GM21529 (cell line): ENCODE measurements at regions not wholly inside any gene's neighbourhood (a gene's known extent, or its start where the extent isn't known, plus 50 kb on each side); places are given as distances from the start of the nearest gene placed in this dataset.

Source experiments
- ATAC-seq: cut with Tn5 transposase; IDR thresholded peaks from one replicate; pipeline ENCODE4 v1.9.1; 2021; ENCODE audit not compliant: unreplicated experiment

DNA sequence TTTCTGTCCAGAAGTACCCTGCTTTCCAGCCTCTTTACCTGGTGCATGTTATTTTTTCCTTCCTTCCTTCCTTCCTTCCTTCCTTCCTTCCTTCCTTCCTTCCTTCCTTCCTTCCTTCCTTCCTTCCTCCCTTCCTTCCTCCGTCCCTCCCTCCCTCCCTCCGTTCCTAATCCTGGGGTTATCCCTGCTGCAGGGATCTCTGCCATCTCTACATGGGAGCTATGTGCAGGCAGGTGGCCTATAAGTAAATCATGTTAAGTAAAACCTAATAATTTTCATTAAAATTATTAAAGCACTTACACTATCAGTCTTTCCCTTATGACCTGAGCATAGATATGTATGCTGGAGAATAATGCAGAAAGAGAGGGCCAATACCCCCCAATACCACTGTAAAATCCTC is 351.9 kb downstream of the ZSWIM6 start:
- ATAC-seq: no peak

DNA sequence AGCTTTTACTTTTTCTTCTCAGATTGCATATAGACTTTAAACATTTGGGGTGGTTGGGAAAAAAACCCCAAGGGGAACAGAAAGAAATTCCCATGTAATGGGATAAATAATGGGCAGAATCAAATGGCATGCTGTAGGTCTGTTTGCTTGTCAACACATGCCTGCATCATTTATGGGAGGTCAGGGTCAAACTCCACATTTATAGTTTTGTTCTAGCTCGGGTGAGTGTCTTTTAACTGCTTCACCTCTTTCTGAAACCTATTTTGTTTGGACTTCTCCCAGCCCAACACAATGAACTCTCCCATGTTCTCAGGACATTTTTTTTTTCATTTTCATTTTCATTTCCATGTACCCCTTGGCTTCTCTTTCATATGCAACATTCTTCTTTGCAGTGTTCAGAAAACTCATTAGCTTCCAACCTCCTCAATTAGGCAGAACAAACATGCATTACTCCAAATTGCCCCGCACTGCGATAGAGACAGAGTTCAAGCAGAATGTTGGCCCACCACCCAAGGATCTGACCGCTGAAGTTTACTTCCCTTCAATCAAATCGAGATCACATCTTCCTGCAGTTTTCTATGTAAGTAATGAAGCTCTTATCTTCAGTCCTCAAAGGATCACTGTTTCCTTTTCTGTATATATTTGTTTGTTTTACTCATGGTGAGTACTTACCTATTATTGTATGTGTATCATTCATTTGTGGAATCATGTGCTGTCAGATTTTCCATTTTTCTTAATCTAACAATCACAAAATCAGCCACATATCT is 354.6 kb downstream of the ZSWIM6 start:
- ATAC-seq: no peak

DNA sequence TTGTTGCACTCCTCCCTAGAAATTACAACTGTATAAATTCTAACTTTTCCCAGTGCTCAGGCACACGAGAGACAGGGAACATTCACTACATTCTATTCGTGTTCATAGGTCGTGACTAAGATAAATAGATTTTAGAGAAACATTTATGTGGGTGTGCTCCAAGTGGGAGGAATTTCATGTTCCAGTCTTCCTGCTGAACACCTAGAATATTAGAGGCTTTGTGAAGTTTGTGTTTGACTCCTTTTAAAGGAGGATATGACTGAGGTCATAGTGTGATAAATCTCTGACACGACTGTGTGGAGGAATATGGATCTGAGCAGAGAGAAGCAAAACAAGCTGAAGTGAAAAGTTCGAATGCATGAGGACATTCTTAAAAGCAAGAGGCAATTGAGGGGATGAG is 355.3 kb downstream of the ZSWIM6 start:
- ATAC-seq: no peak

DNA sequence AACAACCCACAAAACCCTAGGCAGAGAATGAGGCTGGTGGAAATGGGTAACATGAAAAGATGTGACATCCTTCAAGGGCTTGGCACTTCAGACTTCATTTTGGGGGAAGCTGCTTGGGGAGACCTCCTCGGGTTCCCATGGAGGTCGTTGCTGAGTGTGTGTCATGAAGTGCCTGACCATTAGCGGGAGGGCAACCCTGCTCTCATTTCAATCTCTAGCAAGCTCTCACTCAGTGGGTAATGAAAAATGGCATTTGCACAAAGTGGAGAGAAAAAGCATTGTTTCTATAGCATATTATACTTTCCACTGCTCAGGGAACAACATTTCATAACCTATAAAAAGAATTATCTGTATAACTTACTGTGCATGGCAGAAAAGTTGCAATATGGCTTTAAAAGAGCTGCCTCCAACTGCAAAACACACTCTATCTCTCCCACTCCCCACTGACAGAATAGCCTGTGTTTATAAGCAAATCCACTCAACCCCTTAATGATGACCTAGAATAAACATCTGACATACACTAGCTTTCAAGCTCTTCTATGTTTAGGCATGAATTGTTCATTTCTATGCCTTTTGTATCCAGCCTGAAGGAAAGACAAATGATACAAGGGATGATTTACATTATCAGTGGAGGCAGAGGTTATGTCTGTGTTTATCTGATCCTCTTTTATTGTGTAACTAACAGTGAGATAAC is 357.2 kb downstream of the ZSWIM6 start:
- ATAC-seq: no peak

DNA sequence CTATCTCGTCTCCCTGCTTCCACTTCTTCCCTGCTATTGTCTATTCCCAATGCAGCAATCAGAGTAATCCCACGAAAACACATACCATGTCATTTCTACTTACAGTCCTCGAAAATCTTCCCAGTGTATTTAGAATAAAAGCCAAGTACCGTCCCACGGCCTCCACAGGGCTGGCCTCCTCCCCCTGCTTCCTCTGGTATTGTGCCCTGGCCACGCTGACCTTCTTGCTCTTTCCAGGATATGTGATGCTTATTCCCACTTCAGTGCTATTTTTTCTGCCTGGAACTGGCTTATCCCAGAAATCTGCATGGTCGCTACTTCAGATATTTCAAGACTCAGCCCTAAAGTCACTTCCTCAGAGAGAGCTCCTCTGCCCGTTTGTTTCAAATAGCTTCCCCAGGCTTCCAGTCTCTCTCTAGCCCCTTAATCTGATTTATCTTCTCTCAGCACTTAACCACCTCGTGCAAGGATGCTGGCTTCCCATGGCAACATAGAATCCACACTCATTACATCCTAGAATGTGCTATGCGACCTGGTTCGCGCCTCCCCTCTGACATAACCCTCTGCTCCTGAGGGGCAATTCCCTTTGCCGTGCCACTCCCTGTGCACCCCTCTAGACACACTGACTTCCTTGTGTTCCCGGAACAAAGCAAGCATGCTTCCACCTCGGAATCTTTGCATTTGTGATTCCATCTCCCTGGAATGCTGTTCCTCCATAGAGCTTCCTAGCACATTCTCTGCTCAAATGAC is 365.9 kb downstream of the ZSWIM6 start:
- ATAC-seq: no peak

DNA sequence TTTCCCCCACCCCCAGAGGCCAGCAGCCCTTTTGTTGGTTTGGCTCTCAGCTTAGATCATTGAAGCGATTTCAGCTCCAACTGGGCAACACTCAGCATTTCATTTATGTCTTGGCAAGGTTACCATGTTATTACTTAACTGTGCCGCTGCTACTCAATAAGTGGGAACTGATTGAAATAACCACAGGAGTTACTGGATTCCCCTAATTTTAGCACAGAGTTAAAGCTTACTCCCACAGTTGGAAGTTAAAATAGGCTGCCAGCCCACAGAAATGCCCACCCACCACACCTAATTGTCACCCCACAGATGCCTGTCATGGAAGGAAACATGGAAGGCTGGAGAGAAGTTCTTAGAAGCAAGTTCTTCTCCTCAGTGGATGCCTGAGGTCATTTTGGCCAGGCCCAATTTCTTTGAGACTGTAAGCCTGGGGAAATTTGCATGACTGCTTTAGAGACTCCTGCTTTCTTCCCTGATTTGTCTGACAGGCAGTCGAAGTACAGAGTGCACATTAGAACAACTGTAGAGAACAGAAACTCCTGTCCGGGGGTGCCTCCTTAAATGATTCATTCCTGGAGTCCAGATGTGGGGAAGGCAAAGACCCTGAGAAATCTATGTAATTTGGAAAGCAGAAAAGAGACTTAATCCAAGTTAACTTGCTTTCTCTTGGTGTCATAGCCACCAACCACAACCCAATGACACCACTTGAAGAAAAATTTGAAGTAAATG is 370.0 kb downstream of the ZSWIM6 start:
- peak; percentile 56 for ATAC-seq

DNA sequence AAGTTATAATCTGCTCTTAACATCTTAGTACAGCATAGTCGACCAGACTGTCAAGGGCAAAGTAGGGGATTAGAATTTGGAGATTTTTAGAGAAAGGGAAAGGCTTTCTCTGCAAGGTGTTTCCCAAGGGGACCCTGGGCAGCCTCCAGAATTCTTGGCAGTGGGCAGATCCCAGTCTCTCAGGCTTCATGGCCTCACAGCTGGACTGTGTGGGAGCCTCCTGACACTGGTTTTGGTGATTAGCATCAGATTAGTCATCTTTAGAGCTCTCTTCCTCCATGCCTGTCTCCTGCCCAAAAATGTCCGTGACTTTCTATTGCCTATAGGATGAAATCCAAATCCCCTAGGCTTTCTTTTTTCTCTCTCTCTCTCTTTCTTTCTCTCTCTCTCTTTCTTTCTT is 370.7 kb downstream of the ZSWIM6 start:
- ATAC-seq: peak; percentile 20

DNA sequence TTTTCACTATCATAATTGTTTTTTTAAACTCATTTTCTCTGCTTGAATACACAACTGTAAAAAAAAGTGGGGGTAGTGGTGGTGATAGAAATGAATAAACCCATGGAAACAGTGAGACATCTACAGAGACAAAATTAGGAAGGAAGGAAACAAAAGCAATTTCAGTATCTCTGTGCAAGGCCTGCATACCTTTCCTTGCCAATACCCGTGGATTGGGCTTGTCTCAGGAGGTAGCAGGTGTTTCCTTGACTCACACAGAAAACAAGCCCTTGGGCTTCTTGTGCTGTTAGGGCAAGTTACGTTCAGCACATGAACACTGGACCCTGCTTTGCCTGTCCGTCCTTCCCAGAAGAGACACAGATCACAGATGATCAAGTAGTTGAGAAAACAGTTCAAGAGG is 372.2 kb downstream of the ZSWIM6 start:
- ATAC-seq: peak; percentile 44

DNA sequence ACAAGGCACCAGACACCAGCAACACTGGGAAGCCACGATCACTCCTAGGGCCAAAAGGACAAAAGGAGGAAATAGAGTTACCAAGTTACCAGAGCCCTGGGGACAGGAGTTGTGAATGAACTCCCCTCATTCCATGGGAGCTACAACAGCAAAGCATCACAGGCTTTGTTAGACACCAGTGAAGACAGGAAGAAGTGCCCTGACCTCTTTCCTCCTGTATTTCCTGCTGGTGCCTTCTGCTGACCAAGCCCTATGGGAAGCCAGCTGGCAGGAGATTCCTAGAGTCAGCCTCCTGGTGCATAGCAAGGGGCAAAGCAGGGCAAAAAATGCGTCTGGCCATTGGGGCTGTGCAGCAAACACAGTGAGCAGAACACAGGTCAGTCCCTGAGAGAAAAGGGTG is 374.7 kb downstream of the ZSWIM6 start:
- ATAC-seq: no peak

DNA sequence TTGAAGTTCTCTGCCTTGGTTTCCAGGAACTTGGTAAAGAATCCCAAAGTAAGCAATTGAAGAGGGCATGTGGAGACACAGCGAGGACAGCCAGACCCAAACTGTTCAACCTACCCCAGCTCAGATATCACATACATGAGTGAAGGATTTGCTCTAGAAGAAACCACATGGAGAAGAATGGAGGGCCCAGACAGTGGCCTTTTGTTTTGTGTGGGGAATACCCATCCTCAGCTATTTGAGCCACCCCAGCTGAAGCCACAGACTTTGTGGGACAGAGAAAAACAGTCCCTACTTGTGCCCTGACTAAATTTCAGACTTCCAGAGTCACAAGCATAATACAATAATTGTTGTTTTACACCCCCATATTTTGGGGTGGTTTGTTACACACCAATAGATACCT is 387.1 kb downstream of the ZSWIM6 start:
- ATAC-seq: no peak

DNA sequence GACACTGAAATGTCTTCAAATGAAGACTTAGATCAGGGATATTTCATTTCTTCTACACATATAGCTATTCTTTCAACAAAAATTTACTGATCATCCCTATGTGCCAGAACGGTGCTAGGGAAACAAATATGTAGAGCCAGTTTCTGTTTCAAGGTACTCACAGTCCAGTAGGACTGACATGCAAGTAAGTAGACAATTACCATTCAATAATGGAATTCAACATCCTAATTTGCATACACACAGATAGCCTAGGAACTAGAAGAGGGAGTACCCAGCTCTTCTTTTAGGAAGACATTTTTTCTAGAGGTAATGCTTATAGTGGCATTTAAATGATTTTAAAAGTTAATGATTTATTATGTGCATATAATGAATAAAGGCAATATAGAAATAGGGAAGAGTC is 388.8 kb downstream of the ZSWIM6 start:
- no peak for ATAC-seq

DNA sequence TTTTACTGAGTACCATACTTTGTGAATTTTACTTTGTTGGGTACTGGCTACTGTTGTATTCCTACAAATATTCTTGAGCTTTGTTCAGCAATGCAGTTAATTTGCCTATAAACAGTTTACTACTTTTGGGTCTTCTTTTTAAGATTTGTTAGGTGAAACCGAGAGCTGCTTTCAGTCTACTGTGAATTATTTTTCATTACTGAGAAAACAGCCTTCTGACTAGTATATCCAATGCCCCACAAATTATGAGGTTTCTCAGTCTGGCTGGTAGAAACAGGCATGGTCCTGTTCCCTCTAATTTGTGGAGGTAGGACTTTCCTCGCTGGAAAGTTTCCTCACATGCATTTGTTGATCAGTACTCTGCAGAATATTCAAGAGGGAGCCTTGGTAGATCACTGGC is 392.0 kb downstream of the ZSWIM6 start:
- ATAC-seq: no peak

DNA sequence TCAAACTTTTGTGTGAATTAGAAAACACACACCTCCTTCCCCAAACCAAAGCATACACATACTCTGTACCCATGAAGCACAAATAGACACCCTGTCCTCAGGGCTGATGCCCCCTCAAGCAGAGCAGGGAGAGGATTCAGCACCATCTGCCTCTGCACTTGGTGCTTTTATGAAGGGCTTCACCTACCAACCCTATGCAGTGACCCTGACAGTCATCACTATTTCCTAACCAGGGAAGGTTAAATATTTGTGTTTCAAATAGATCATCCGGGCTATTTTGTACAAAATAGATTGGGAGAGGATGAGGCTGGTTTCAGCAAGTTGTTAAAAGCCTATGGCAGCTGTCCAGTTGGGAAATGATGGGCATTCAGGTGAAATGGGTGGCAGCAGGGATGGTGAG is 396.2 kb downstream of the ZSWIM6 start:
- no peak for ATAC-seq

DNA sequence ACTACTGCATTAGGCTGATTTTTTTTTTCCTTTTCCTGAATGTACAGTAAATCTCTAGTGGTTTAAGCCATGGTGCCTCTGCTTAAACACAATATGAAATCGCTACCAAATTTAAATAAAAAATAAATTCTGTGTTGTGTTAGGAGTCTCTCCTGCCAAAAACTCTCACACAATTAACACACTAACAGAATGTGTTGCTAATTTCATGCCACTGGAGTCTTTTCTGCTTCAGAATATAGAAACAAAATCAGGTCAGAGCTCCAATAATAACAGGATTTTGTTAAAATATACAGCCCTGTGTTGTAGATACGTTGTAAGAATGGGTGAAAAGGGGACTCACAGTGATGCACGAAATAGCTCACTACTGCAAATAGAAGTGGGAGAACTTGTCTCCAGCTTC is 398.8 kb downstream of the ZSWIM6 start:
- no peak for ATAC-seq

DNA sequence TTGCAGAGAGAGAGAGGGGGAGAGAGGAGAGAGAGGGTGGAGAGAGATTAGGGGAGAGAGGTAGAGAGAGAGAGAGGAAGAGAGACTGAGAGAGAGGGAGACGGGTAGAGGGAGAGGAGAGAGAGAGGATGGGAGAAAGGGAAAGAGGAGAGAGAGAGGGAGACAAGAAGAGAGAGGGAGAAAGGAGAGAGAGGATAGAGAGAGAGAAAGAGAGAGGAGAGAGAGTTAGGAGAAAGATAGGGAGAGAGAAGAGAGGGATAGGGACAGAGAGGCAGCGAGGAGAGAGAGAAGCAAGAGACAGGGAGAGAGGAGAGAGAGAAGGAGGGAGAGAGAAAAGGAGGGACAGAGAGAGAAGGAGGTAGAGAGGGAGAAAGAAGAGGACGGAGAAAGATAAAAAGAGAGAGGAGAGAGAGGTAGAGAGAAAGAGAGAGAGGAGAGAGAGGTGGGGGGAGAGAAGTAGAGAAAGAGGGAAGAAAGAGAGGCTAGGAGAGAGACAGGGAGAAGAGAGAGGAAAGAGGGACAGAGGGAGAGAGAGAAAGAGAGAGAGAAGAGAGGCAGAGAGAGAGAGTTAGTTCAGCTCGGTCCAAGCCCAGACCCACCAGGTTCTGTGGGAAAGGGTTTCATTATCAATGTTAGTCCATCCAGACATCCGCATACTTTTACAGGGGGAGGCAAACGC is 399.3 kb downstream of the ZSWIM6 start:
- no peak for ATAC-seq

DNA sequence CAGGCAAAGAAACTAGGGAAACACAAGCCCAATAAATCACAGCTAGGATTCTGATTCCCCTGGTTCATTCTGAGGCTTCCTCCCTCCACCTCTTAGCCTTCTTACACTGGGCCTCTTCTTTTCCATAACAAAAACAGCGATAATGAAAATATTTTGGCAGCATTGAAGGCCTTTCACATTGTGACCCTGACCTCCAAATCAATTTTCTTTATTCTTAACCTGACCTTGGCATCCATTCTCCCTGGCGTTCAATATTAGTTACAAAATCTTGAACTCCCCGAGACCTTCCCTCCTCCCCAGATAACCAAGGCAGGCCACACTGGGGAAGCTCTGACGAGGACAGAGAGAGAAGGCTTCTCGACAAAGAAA is 399.9 kb downstream of the ZSWIM6 start:
- ATAC-seq: no peak

DNA sequence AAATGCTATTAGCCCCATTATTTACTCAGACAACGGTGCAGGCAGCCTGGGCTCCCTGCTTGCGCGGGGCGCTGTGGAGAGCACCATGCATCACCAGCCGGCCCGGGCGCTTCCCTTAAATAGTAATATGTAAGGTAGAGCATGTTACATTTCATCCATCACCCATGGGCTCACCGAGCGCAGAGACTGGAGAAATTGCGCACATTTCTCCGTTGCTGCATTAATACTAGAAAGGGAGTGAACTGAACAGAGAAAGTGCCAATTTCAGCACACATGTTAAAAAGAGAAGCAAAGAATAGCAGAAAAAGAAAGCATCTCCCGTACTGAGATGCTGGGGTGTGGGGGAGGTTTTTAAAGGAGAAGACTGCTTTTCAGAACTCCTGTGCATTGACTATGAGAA is 400.3 kb downstream of the ZSWIM6 start:
- ATAC-seq: no peak

DNA sequence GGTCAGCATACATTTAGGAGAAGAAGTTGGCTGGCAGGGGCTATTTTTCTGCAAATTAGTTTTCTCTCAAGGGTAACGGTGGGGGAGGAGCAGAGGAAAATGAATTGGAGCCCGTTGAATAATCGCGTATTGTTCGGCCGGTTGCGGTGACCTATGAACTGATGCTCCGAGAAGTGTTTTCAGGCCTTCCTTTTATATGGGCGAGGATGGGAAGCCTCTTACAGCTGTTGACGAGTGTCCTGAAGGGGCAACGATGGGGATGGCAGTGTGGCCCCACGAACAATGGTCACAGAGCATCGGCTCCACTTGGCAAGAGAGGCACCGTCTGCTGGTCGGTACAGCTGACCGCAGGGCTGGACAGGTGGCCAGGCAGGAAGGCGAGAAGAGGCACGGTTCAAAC is 400.7 kb downstream of the ZSWIM6 start:
- ATAC-seq: no peak

DNA sequence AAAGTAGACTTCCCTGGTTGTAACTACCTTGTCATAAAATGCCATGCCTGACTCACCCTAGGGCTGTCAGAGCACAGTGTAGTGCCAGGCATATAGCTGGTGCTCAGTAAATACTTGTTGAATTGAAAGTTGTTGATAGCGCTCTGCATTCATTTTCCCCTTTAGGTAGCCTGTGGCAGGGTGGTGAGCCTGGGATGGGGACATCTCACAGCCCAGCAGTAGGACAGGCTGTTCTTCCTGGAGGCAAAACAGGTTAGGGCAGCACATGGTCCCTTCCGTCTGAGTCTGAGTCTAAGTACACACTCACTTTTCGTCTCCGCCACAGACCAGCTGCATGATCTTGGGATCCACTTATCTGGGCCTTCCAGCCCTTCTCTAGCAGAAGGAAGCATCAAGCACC is 401.9 kb downstream of the ZSWIM6 start:
- ATAC-seq: no peak

DNA sequence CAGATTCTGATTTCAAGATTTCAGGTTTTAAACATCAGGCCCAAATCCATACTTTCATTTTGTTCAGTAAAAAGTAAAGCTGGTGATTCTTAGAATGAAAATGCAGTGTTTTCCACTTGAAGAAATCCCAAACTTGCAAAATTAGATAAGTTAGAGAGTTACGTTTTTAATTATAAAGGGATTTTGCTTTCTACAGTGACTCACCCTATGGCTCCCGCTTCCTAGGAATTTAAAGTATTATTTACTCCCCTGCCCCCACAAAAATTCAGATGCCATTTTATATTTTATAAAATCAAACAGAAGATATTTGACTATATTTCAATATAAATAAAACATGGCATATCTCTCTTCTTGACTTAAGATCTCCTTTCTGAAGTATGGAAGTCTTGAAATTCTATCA is 402.9 kb downstream of the ZSWIM6 start:
- ATAC-seq: no peak

DNA sequence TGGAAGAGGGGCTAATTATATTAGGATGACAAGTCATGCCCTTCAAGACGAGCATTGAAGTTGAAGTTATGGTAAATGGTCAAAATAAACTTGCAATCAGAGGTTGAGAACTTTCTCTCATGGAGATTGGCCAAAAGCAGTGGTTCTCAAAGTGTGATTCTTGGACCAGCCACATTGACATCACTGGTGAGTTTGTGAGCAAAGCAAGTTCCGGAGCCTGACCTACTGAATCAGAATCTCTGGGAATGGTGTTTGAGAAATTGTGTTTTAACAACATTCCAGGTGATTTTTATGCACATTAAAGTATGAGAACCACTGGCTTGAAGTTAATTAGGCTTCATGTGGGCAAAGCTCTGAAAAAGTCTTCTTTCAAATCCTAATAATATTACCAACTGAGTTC is 403.5 kb downstream of the ZSWIM6 start:
- no peak for ATAC-seq
